ENCODE measurements at regions not wholly inside any gene's neighbourhood (a gene's known extent, or its start where the extent isn't known, plus 50 kb on each side); places are given as distances from the start of the nearest gene placed in this dataset.

- no peak for TF ChIP-seq CTCF (IDR thresholded peaks at IDR 0.05; ENCODE audit: low read length)
- no peak for TF ChIP-seq EZH2 (IDR thresholded peaks at IDR 0.05; ENCODE audit: borderline replicate concordance, low read length)
Observed at GRCh38 chr1:187759825-187760333, 931.1 kb downstream of the PLA2G4A start.
